HepG2 (cell line): ENCODE measurements at regions not wholly inside any gene's neighbourhood (a gene's known extent, or its start where the extent isn't known, plus 50 kb on each side); places are given as distances from the start of the nearest gene placed in this dataset.

Experiments
- ATAC-seq: fragments of 200-7000 bp; cut with Tn5 transposase; 3 replicates; pipeline ENCODE4 v1.9.1; 2020; ENCODE audit warnings: mild to moderate bottlenecking, moderate library complexity
- BruUV-seq: library from RNA; stranded (reverse); fragments of 400-500 nt; replicated peaks from 2 replicates; lab custom pipeline; 2021; lab: Mats Ljungman, UMichigan
- CTCF ChIA-PET: fragments of 300-600 bp; formaldehyde crosslinking; extraction: SDS; loops from one replicate; lab custom pipeline; 2021; ENCODE audit warnings: low total read pairs, inconsistent platforms, low intra/inter-chr PET ratio; lab: Yijun Ruan, JAX
- POLR2A ChIA-PET: fragments of 350-600 bp; sonication (Branson Sonifier 250); formaldehyde crosslinking; loops from one replicate; lab custom pipeline; 2020; ENCODE audit warnings: antibody characterized with exemption, inconsistent platforms; lab: Yijun Ruan, JAX
- DNase-seq: peaks from one replicate; pipeline ENCODE4 v3.0.0-alpha.2; 2015; ENCODE audit warnings: low spot score
- FAIRE-seq: peaks from 3 replicates; lab custom pipeline; 2011; peaks lifted over from hg19 to GRCh38; lab: Jason Lieb, UNC
- H2AFZ ChIP-seq: one replicate; pipeline ENCODE4 v1.6.1; 2011; ENCODE audit warnings: low read length, inconsistent platforms
- H3K27ac ChIP-seq: fragments of 300-600 bp; 3 replicates; pipeline ENCODE4 v1.8.0; 2011; ENCODE audit warnings: mixed run types, mild to moderate bottlenecking, mixed read lengths, low read length, inconsistent platforms; ENCODE audit not compliant: insufficient read depth; ENCODE audit errors: extremely low read length
- H3K27me3 ChIP-seq, 2 experiments: fragments of 200-600 bp in 1 of 2; 2 replicates in 1 of 2; 3 replicates in 1 of 2; pipeline versions ENCODE4 v1.6.0 to v1.8.0; 2011; ENCODE audit warnings: low read length in 2 of 2, mild to moderate bottlenecking in 2 of 2, moderate library complexity in 2 of 2, inconsistent platforms in 1 of 2; ENCODE audit not compliant: insufficient read depth in 2 of 2, control insufficient read depth in 1 of 2
- H3K36me3 ChIP-seq, 2 experiments: fragments of 200-600 bp in 1 of 2; replicated peaks in 1 of 2; 2 replicates in 1 of 2; 3 replicates in 1 of 2; pipeline versions ENCODE4 v1.5.1 to v1.8.0; 2011; ENCODE audit warnings: low read length in 2 of 2, inconsistent platforms in 1 of 2; ENCODE audit not compliant: insufficient read depth in 2 of 2, control insufficient read depth in 1 of 2
- H3K4me1 ChIP-seq: 2 replicates; pipeline ENCODE4 v1.5.1; 2012; ENCODE audit warnings: low read length, inconsistent platforms; ENCODE audit not compliant: insufficient read depth
- H3K4me2 ChIP-seq: 2 replicates; pipeline ENCODE4 v1.6.0; 2011; ENCODE audit warnings: low read depth, low read length, inconsistent platforms
- H3K4me3 ChIP-seq, 3 experiments: fragments of 200-600 bp in 1 of 3; sonication (generic), shearing (Covaris generic) in 1 of 3; replicated peaks in 1 of 3; 2 replicates each; pipeline ENCODE4 v1.5.1; 2011 to 2016; ENCODE audit warnings: low read length in 3 of 3, inconsistent platforms in 2 of 3, low read depth in 2 of 3, mild to moderate bottlenecking in 2 of 3, control low read depth in 1 of 3, mixed read lengths in 1 of 3; ENCODE audit not compliant: insufficient read depth in 1 of 3
- H3K79me2 ChIP-seq: one replicate; pipeline ENCODE4 v1.6.1; 2011; ENCODE audit warnings: low read length, inconsistent platforms; ENCODE audit not compliant: insufficient read depth
- H3K9ac ChIP-seq: 2 replicates; pipeline ENCODE4 v1.6.0; 2011; ENCODE audit warnings: mild to moderate bottlenecking, low read depth, low read length, inconsistent platforms; ENCODE audit not compliant: insufficient read depth
- H3K9me3 ChIP-seq: 2 replicates; pipeline ENCODE4 v1.5.1; 2012; ENCODE audit warnings: mild to moderate bottlenecking, low read length
- H4K20me1 ChIP-seq: 2 replicates; pipeline ENCODE4 v1.6.0; 2011; ENCODE audit warnings: inconsistent platforms, mild to moderate bottlenecking, low read length, moderate library complexity; ENCODE audit not compliant: insufficient read depth
- AKAP8 ChIP-seq: sonication (generic); formaldehyde crosslinking; IDR thresholded peaks from 2 replicates; pipeline ENCODE4 v1.5.1; 2020; ENCODE audit warnings: mild to moderate bottlenecking, missing genetic modification reagents
- MEF2D ChIP-seq: sonication (generic); formaldehyde crosslinking; IDR thresholded peaks from 2 replicates; pipeline ENCODE4 v1.5.1; 2020; ENCODE audit warnings: mild to moderate bottlenecking, missing genetic modification reagents
- RARG ChIP-seq: sonication (generic); formaldehyde crosslinking; IDR thresholded peaks from 2 replicates; pipeline ENCODE4 v1.4.0; 2020; ENCODE audit warnings: low read depth, mild to moderate bottlenecking, missing genetic modification reagents
- ZNF264 ChIP-seq: sonication (generic); formaldehyde crosslinking; IDR thresholded peaks from 2 replicates; pipeline ENCODE4 v1.4.0; 2020; ENCODE audit warnings: missing genetic modification reagents
- ZNF367 ChIP-seq: sonication (generic); formaldehyde crosslinking; IDR thresholded peaks from 2 replicates; pipeline ENCODE4 v1.4.0; 2020; ENCODE audit warnings: missing genetic modification reagents, borderline replicate concordance
- WGBS: methylation state at CpG from one replicate; pipeline ENCODE4 v1.1.6; 2017; ENCODE audit warnings: low lambda C conversion rate; 5-methylcytosine and 5-hydroxymethylcytosine counted together
- in situ Hi-C: cut with HindIII; loops from 2 replicates; pipeline ENCODE4 v1.10.0; 2017; ENCODE audit warnings: low pct_unique_long_range_greater_than_20kb; ENCODE audit not compliant: extremely low pct_ligation_motif_present
- intact Hi-C: fragments of 100-400 bp; cut with micrococcal nuclease; formaldehyde crosslinking; loops from one replicate; pipeline ENCODE4 v1.10.0; 2022; ENCODE audit not compliant: unreplicated experiment
- TF ChIP-seq, protein P1 (sequence below): sonication (generic); formaldehyde crosslinking; IDR thresholded peaks from 2 replicates; pipeline ENCODE4 v1.9.0; 2021; ENCODE audit warnings: missing genetic modification reagents, mild to moderate bottlenecking, borderline replicate concordance
- TF ChIP-seq, protein P2 (sequence below): sonication (generic); formaldehyde crosslinking; IDR thresholded peaks from 2 replicates; pipeline ENCODE4 v1.4.0; 2020; ENCODE audit warnings: missing genetic modification reagents
- TF ChIP-seq, protein P3 (sequence below): IDR thresholded peaks from 2 replicates; pipeline ENCODE4 v1.6.1; 2016; ENCODE audit warnings: missing genetic modification reagents, missing compliant biosample characterization

DNA sequence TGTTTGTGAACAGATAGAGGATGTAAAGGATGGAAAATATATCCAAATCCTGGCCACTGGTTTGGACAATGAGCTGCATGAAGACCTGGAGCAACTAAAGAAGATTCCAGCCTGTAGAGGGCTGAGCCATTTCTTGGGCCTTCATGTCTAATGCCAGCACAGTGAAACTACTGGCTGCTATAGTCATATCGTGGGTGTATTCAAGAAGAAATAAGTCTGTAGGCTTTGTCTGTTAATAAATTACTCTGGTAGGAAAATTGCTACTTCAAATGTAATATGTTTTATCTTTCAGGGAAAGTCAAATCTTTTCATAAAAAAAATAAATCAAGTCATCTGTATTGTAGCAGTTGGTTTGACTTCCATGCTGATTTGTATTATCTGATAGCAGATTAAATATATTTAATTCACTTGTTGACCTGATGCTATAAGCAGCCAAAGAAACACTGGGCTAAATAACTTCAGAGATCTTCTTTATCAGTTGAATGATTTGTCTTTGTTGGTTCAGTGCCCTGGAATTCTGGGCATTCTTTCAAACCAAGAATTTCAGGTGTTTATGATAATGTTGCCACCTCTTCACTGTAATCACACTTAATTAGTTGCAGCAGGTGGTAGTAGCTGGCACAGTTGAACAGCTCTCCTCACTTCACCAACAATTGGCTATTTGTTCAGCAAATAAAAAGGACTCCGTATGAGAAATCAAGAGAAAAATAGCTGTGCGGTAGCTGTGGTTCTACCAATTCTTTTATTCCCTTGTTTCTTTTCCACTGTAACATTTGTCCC, 1109.5 kb downstream of the NSUN3 start (continued):
- TF ChIP-seq, protein P1, sequence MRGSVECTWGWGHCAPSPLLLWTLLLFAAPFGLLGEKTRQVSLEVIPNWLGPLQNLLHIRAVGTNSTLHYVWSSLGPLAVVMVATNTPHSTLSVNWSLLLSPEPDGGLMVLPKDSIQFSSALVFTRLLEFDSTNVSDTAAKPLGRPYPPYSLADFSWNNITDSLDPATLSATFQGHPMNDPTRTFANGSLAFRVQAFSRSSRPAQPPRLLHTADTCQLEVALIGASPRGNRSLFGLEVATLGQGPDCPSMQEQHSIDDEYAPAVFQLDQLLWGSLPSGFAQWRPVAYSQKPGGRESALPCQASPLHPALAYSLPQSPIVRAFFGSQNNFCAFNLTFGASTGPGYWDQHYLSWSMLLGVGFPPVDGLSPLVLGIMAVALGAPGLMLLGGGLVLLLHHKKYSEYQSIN (CRISPR knock-in tag) = no peak

DNA sequence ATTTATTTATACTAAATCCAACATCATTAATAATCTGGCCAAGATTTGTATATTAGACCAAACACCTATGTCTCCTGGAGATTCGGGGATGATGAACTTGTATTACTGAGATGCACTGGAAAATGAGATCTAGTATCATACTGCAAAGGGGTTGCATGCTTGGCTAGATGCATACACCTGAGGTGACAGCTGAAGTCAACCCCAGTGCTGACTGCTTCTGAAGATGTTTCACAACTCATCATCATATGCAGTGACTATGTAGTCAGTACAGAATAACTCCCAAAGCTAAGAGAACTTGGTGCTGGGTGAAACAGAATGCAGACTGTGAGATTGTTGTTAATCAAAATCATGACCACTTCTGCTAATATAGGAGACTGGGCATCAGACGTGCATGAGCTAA, 1114.2 kb downstream of the NSUN3 start:
- DNase-seq (no peak), FAIRE-seq (no peak), ATAC-seq (no peak)
- no peaks in the 10 kb centered on the region for H3K79me2 ChIP-seq
- CTCF ChIA-PET = no interaction called here
- POLR2A ChIA-PET = no interaction called here
- intact Hi-C loops (no loop called here), in situ Hi-C loops (no loop called here)
- H2AFZ ChIP-seq = no peak overlapping the region
- no TSS peak for BruUV-seq
- H3K27me3 ChIP-seq = no peaks in the 10 kb centered on the region
- 2% methylated on average over 2 of the region's 2 CpGs for WGBS
- no peak overlapping the region for H3K27ac ChIP-seq
- no peak for TF ChIP-seq MEF2D
- TF ChIP-seq, protein P2, sequence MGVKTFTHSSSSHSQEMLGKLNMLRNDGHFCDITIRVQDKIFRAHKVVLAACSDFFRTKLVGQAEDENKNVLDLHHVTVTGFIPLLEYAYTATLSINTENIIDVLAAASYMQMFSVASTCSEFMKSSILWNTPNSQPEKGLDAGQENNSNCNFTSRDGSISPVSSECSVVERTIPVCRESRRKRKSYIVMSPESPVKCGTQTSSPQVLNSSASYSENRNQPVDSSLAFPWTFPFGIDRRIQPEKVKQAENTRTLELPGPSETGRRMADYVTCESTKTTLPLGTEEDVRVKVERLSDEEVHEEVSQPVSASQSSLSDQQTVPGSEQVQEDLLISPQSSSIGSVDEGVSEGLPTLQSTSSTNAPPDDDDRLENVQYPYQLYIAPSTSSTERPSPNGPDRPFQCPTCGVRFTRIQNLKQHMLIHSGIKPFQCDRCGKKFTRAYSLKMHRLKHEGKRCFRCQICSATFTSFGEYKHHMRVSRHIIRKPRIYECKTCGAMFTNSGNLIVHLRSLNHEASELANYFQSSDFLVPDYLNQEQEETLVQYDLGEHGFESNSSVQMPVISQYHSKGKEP (CRISPR knock-in tag) = no peak
- TF ChIP-seq ZNF367 (CRISPR knock-in tag) = no peak
- TF ChIP-seq, protein P3, sequence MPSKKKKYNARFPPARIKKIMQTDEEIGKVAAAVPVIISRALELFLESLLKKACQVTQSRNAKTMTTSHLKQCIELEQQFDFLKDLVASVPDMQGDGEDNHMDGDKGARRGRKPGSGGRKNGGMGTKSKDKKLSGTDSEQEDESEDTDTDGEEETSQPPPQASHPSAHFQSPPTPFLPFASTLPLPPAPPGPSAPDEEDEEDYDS (CRISPR knock-in tag) = no peak
- no peak for TF ChIP-seq ZNF264 (CRISPR knock-in tag)
- no peak for TF ChIP-seq RARG
- TF ChIP-seq AKAP8 (CRISPR knock-in tag) = no peak
- no peaks in the 10 kb centered on the region for H3K36me3 ChIP-seq
- H3K4me1 ChIP-seq = no peaks in the 10 kb centered on the region
- no peaks in the 10 kb centered on the region for H3K9me3 ChIP-seq
- no peaks in the 10 kb centered on the region for H4K20me1 ChIP-seq
- no peak overlapping the region for H3K4me2 ChIP-seq
- no peak overlapping the region for H3K9ac ChIP-seq
- H3K4me3 ChIP-seq = no peak overlapping the region
